GM12891 (cell line): ENCODE measurements at regions not wholly inside any gene's neighbourhood (a gene's known extent, or its start where the extent isn't known, plus 50 kb on each side); places are given as distances from the start of the nearest gene placed in this dataset.

Source experiments
- PAX5 ChIP-seq: IDR thresholded peaks from 2 replicates; pipeline ENCODE4 v1.6.1; 2011; ENCODE audit warnings: low read length, moderate library complexity, mild to moderate bottlenecking; ENCODE audit not compliant: insufficient read depth, severe bottlenecking
- POLR2A ChIP-seq: IDR thresholded peaks from 2 replicates; pipeline ENCODE4 v1.6.1; 2011; ENCODE audit warnings: low read depth, low read length, control low read depth
- POLR2AphosphoS5 ChIP-seq: IDR thresholded peaks from 2 replicates; pipeline ENCODE4 v1.6.1; 2011; ENCODE audit warnings: low read depth, low read length, control low read depth
- POU2F2 ChIP-seq: IDR thresholded peaks from 2 replicates; pipeline ENCODE4 v1.6.1; 2011; ENCODE audit warnings: low read depth, mild to moderate bottlenecking, control low read depth, low read length, moderate library complexity
- TAF1 ChIP-seq: IDR thresholded peaks from 2 replicates; pipeline ENCODE4 v1.6.1; 2011; ENCODE audit warnings: low read depth, low read length, control low read depth

DNA sequence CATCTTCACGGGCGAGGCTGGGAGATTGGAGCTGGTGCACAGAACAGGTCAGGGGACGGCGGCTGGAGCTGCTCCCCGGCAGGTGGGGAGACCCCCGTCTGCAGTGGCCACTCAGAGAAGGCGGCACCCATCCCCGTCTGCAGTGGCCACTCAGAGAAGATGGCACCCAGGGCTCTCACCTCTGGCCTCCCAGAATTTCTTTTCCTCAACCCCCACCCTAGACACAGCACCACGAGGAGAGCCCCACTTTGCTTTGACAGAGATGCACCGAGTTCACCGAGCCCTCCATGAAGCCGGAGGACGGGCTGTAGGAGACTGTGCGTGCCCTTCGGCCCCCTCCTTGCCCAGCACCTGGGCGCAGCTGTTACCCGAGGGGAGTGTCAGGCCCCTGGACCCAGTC is 201.6 kb upstream of the SALL3 start:
- no peak for TF ChIP-seq TAF1
- no peak for TF ChIP-seq POLR2A
- TF ChIP-seq POLR2AphosphoS5, result no peak
- TF ChIP-seq POU2F2, result no peak
- TF ChIP-seq PAX5, result no peak
